SU-DHL-6 (cell line): ENCODE measurements at regions not wholly inside any gene's neighbourhood (a gene's known extent, or its start where the extent isn't known, plus 50 kb on each side); places are given as distances from the start of the nearest gene placed in this dataset.
"Not testable (repeated sequence)": the region's sequence is repeated elsewhere in the genome, so short reads cannot be mapped to it uniquely, and the experiment has no call there.

Experiments used
- H2AFZ ChIP-seq: fragments of 200-600 bp; sonication (generic); 2 replicates; pipeline ENCODE4 v1.6.1; 2014; ENCODE audit warnings: low read depth, mild to moderate bottlenecking, moderate library complexity, mixed read lengths, antibody characterized with exemption, low read length; ENCODE audit not compliant: severe bottlenecking
- H3F3A ChIP-seq: fragments of 200-600 bp; shearing (Covaris generic); 2 replicates; pipeline ENCODE4 v1.6.0; 2016; ENCODE audit warnings: antibody characterized with exemption, mild to moderate bottlenecking; ENCODE audit not compliant: insufficient read depth
- H3K27ac ChIP-seq: fragments of 200-600 bp; sonication (generic); 2 replicates; pipeline ENCODE4 v1.5.1; 2016; ENCODE audit warnings: low read depth, mild to moderate bottlenecking, low read length, moderate library complexity, mixed read lengths
- H3K27me3 ChIP-seq: fragments of 200-600 bp; sonication (generic), shearing (Covaris generic); 2 replicates; pipeline ENCODE4 v1.6.0; 2014; ENCODE audit warnings: mild to moderate bottlenecking, low read length
- H3K36me3 ChIP-seq: fragments of 200-600 bp; sonication (generic); 2 replicates; pipeline ENCODE4 v1.6.1; 2014; ENCODE audit warnings: mild to moderate bottlenecking, low read length, mixed read lengths
- H3K4me2 ChIP-seq: fragments of 300-600, 200-600 bp; shearing (Covaris generic), sonication (generic); 2 replicates; pipeline ENCODE4 v1.6.0; 2014; ENCODE audit warnings: low read length, low read depth, mild to moderate bottlenecking; ENCODE audit not compliant: poor library complexity, severe bottlenecking
- H3K4me3 ChIP-seq: fragments of 200-600 bp; sonication (generic); 2 replicates; pipeline ENCODE4 v1.5.1; 2014; ENCODE audit warnings: antibody characterized with exemption, low read length, mild to moderate bottlenecking, mixed read lengths; ENCODE audit not compliant: insufficient read depth, poor library complexity, severe bottlenecking
- H3K79me2 ChIP-seq: fragments of 200-600 bp; sonication (generic); 2 replicates; pipeline ENCODE4 v1.6.1; 2014; ENCODE audit warnings: mild to moderate bottlenecking, low read length, moderate library complexity; ENCODE audit not compliant: insufficient read depth
- H3K9ac ChIP-seq: fragments of 200-600 bp; sonication (generic); 2 replicates; pipeline ENCODE4 v1.7.0; 2014; ENCODE audit warnings: mild to moderate bottlenecking, low read length
- H3K9me2 ChIP-seq: fragments of 200-600 bp; sonication (generic); replicated peaks from 2 replicates; pipeline ENCODE4 v1.6.1; 2014; ENCODE audit warnings: low read length; ENCODE audit not compliant: insufficient read depth
- H3K9me3 ChIP-seq: fragments of 200-600 bp; sonication (generic); 2 replicates; pipeline ENCODE4 v1.6.1; 2014; ENCODE audit warnings: low read length, mixed read lengths; ENCODE audit not compliant: insufficient read depth
- H4K20me1 ChIP-seq: fragments of 200-600 bp; sonication (generic); 2 replicates; pipeline ENCODE4 v1.6.1; 2014; ENCODE audit warnings: low read depth, mild to moderate bottlenecking, antibody characterized with exemption, low read length, moderate library complexity, mixed read lengths

DNA sequence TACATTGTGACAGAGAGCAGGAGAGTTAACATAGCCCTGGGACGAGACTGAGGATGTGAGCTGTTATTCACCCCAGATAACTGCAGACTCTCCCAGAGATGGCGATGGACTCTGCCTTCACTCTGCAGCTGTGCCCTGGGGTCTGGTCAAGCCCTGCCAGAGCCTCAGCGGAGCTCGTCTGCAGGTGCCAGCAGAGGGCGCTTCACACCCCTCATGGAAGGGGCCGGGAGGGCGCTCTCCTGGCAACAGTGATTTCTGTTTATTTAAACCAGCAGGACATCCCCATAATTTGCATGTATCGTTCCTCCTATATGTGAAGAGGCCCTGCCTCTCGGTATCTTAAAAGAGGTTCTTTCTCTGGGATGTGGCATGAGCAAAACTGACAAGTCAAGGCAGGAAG lies 1329.8 kb downstream of the RPIA start:
- not testable (repeated sequence) for H3K79me2 ChIP-seq, H3K27ac ChIP-seq, H3K9ac ChIP-seq, H4K20me1 ChIP-seq, H3F3A ChIP-seq, H3K9me3 ChIP-seq, H2AFZ ChIP-seq, H3K4me2 ChIP-seq, H3K36me3 ChIP-seq, H3K9me2 ChIP-seq, H3K27me3 ChIP-seq, H3K4me3 ChIP-seq

GRCh38 chr2:90027231-90027643 lies 1335.8 kb downstream of the RPIA start:
- not testable (repeated sequence) for H4K20me1 ChIP-seq, H3K9me3 ChIP-seq, H3K36me3 ChIP-seq, H3K9ac ChIP-seq, H3K4me3 ChIP-seq, H3K27ac ChIP-seq, H3K79me2 ChIP-seq, H3K9me2 ChIP-seq, H3F3A ChIP-seq, H3K27me3 ChIP-seq, H3K4me2 ChIP-seq, H2AFZ ChIP-seq

GRCh38 chr2:90028381-90029079 lies 1337.1 kb downstream of the RPIA start:
- not testable (repeated sequence) for H3K36me3 ChIP-seq, H4K20me1 ChIP-seq, H3K4me3 ChIP-seq, H3K9me3 ChIP-seq, H3K27me3 ChIP-seq, H3K79me2 ChIP-seq, H3F3A ChIP-seq, H3K9me2 ChIP-seq
- H2AFZ ChIP-seq: peak overlapping the region; percentile 68
- H3K9ac ChIP-seq: peak overlapping the region; percentile 29; the same call in 1 of the 2 replicates
- peak overlapping the region; percentile 92 for H3K27ac ChIP-seq
- peak overlapping the region; percentile 56 for H3K4me2 ChIP-seq

DNA sequence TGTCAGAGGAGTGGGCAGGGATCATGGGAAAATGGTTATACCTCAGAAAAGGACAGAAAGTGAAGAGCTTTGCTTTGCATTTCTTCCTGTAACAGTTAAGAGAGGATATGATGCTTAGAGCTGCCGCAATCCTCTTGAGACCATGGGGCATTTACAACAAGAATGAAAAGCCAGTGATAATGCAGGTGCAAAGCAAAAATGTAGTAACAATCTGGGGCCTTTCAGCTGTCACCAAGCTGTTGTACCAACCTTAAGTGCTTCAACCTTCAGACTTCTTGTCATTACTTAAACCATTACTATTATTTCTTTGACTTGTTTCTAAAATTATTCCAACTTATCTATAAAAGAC lies 1337.6 kb downstream of the RPIA start:
- H3K9ac ChIP-seq: peak overlapping the region; percentile 29; the same call in 1 of the 2 replicates
- H3K9me2 ChIP-seq, H3K36me3 ChIP-seq, H4K20me1 ChIP-seq, H3F3A ChIP-seq, H3K27me3 ChIP-seq, H3K79me2 ChIP-seq, H3K4me3 ChIP-seq, H3K9me3 ChIP-seq: not testable (repeated sequence)
- peak overlapping the region; percentile 68 for H2AFZ ChIP-seq
- peak overlapping the region; percentile 56 for H3K4me2 ChIP-seq
- peak overlapping the region; percentile 92 for H3K27ac ChIP-seq

DNA sequence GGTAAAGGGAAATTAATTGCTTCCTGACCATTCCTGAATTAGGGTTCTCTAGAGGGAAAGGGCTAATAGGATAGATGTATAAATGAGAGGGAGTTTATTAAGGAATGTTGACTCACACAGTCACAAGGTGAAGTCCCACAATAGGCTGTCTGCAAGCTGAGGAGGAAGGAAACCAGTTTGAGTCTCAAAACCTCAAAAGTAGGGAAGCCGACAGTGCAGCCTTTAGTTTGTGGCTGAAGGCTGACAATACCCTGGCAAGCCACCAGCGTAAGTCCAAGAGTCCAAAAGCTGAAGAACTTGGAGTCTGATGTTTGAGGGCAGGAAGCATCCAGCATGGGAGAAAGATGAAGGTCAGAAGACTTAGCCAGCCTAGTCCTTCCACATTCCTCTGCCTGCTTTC lies 1340.8 kb downstream of the RPIA start:
- not testable (repeated sequence) for H3K9ac ChIP-seq, H3K79me2 ChIP-seq, H3K9me2 ChIP-seq, H3K27me3 ChIP-seq, H3K4me2 ChIP-seq, H3K36me3 ChIP-seq, H2AFZ ChIP-seq, H3K4me3 ChIP-seq, H4K20me1 ChIP-seq, H3K27ac ChIP-seq, H3K9me3 ChIP-seq, H3F3A ChIP-seq

DNA sequence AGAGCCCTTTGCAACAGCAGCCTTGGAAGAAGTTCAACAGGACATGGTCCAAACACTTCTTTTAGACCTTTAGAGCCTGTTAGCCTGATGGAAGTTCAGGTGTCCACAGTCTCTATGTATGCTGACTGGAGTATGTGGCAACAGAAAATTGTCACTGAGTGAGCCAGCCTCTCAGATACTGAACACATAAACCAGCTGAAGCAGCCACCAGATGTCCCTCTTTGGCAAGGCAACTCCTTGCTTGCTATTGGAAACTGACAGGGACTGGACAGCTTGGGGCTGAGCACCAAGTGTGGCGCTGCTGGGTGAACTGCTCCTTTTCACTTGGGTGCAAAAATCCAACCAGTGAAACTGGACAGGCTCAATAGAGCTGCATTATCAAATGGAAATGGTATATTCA lies 1344.9 kb downstream of the RPIA start:
- not testable (repeated sequence) for H3K4me3 ChIP-seq, H3K36me3 ChIP-seq, H3F3A ChIP-seq, H3K4me2 ChIP-seq, H4K20me1 ChIP-seq, H2AFZ ChIP-seq, H3K9ac ChIP-seq, H3K9me2 ChIP-seq, H3K27ac ChIP-seq, H3K27me3 ChIP-seq, H3K79me2 ChIP-seq, H3K9me3 ChIP-seq

DNA sequence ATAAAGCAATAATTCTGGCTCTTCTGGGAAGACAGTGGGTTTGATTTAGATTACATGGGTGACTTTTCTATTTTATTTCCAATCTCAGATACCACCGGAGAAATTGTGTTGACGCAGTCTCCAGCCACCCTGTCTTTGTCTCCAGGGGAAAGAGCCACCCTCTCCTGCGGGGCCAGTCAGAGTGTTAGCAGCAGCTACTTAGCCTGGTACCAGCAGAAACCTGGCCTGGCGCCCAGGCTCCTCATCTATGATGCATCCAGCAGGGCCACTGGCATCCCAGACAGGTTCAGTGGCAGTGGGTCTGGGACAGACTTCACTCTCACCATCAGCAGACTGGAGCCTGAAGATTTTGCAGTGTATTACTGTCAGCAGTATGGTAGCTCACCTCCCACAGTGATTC lies 1347.6 kb downstream of the RPIA start:
- H3K9me2 ChIP-seq, H3F3A ChIP-seq, H3K27ac ChIP-seq, H3K4me2 ChIP-seq, H3K4me3 ChIP-seq, H3K9me3 ChIP-seq, H3K36me3 ChIP-seq, H3K27me3 ChIP-seq, H4K20me1 ChIP-seq, H3K79me2 ChIP-seq, H2AFZ ChIP-seq, H3K9ac ChIP-seq: not testable (repeated sequence)

- not testable (repeated sequence) for H3K27ac ChIP-seq, H2AFZ ChIP-seq, H3K36me3 ChIP-seq, H3K79me2 ChIP-seq, H3K4me3 ChIP-seq, H3K9ac ChIP-seq, H3K4me2 ChIP-seq, H3K9me3 ChIP-seq, H3K27me3 ChIP-seq, H3F3A ChIP-seq, H4K20me1 ChIP-seq, H3K9me2 ChIP-seq
Measured at GRCh38 chr2:90047776-90048175, 1356.3 kb downstream of the RPIA start.
